K562 (cell line): ENCODE measurements at regions not wholly inside any gene's neighbourhood (a gene's known extent, or its start where the extent isn't known, plus 50 kb on each side); places are given as distances from the start of the nearest gene placed in this dataset.

Experiments used
- ATAC-seq: fragments of 200-7000 bp; cut with Tn5 transposase; 3 replicates; pipeline ENCODE4 v1.9.1; 2020; ENCODE audit warnings: moderate library complexity
- BruUV-seq: library from RNA; stranded (reverse); fragments of 400-500 nt; replicated peaks from 2 replicates; lab custom pipeline; 2021; lab: Mats Ljungman, UMichigan
- CTCF ChIA-PET: fragments of 300-600 bp; formaldehyde crosslinking; extraction: SDS; loops from one replicate; lab custom pipeline; 2021; ENCODE audit warnings: low intra/inter-chr PET ratio; lab: Yijun Ruan, JAX
- POLR2A ChIA-PET: fragments of 300-600, 350-650 bp; sonication (Branson Sonifier 250); formaldehyde crosslinking; extraction: SDS; loops from one replicate; lab custom pipeline; 2021; ENCODE audit warnings: antibody characterized with exemption, inconsistent platforms; lab: Yijun Ruan, JAX
- DNase-seq, 4 experiments: peaks; one replicate each; pipeline versions ENCODE4 v3.0.0 to v3.0.0-alpha.2; 2011 to 2018; ENCODE audit warnings: low spot score in 3 of 4, mixed read lengths in 3 of 4; ENCODE audit errors: extremely low read depth in 1 of 4
- FAIRE-seq: peaks from 2 replicates; lab custom pipeline; 2011; peaks lifted over from hg19 to GRCh38; lab: Jason Lieb, UNC
- H2AFZ ChIP-seq: 2 replicates; pipeline ENCODE4 v1.6.0; 2011; ENCODE audit warnings: low read depth, low read length, control low read depth, inconsistent platforms
- H3K27ac ChIP-seq: fragments of 200-600 bp; 3 replicates; pipeline ENCODE4 v1.8.0; 2011; ENCODE audit warnings: low read depth, mild to moderate bottlenecking, control low read depth, inconsistent platforms, low read length, moderate library complexity, mixed read lengths; ENCODE audit errors: extremely low read depth
- H3K27me3 ChIP-seq, 2 experiments: fragments of 300-600 bp in 1 of 2; 2 replicates in 1 of 2; 3 replicates in 1 of 2; pipeline versions ENCODE4 v1.6.0 to v1.8.0; 2011; ENCODE audit warnings: inconsistent platforms in 2 of 2, low read length in 2 of 2, mild to moderate bottlenecking in 1 of 2, mixed read lengths in 1 of 2, moderate library complexity in 1 of 2; ENCODE audit not compliant: control insufficient read depth in 2 of 2, insufficient read depth in 2 of 2
- H3K36me3 ChIP-seq: fragments of 300-600 bp; 3 replicates; pipeline ENCODE4 v1.8.0; 2011; ENCODE audit warnings: mild to moderate bottlenecking, low read length, inconsistent platforms; ENCODE audit not compliant: control insufficient read depth, insufficient read depth
- H3K4me1 ChIP-seq, 2 experiments: fragments of 200-600 bp in 1 of 2; replicated peaks in 1 of 2; 2 replicates in 1 of 2; 3 replicates in 1 of 2; pipeline versions ENCODE4 v1.5.1 to v1.8.0; 2011; ENCODE audit warnings: inconsistent platforms in 2 of 2, low read length in 2 of 2, mild to moderate bottlenecking in 1 of 2, mixed read lengths in 1 of 2, moderate library complexity in 1 of 2; ENCODE audit not compliant: control insufficient read depth in 2 of 2, insufficient read depth in 2 of 2
- H3K4me2 ChIP-seq: 2 replicates; pipeline ENCODE4 v1.6.1; 2011; ENCODE audit warnings: low read length, control low read depth, inconsistent platforms, mixed read lengths; ENCODE audit not compliant: insufficient read depth
- H3K4me3 ChIP-seq: fragments of 200-600 bp; sonication (generic), shearing (Covaris generic); 2 replicates; pipeline ENCODE4 v1.5.1; 2016; ENCODE audit warnings: control low read depth, inconsistent platforms
- H3K79me2 ChIP-seq: fragments of 200-600 bp; 3 replicates; pipeline ENCODE4 v1.8.0; 2011; ENCODE audit warnings: low read length, inconsistent platforms; ENCODE audit not compliant: control insufficient read depth, insufficient read depth
- H3K9ac ChIP-seq, 2 experiments: 2 replicates each; pipeline versions ENCODE4 v1.6.0 to v1.6.1; 2011; ENCODE audit warnings: low read depth in 2 of 2, low read length in 2 of 2, control low read depth in 1 of 2, inconsistent platforms in 1 of 2, mild to moderate bottlenecking in 1 of 2, mixed read lengths in 1 of 2; ENCODE audit not compliant: insufficient read depth in 1 of 2
- H3K9me1 ChIP-seq: one replicate; pipeline ENCODE4 v1.6.0; 2011; ENCODE audit warnings: inconsistent platforms, mild to moderate bottlenecking, low read length, moderate library complexity; ENCODE audit not compliant: control insufficient read depth, insufficient read depth
- H3K9me3 ChIP-seq: replicated peaks from 2 replicates; pipeline ENCODE4 v1.5.1; 2011; ENCODE audit warnings: low read depth, low read length, inconsistent platforms; ENCODE audit not compliant: control insufficient read depth, insufficient read depth
- H4K20me1 ChIP-seq: replicated peaks from 2 replicates; pipeline ENCODE4 v1.6.1; 2011; ENCODE audit warnings: low read length, inconsistent platforms, mixed read lengths; ENCODE audit not compliant: control insufficient read depth, insufficient read depth
- E2F3 ChIP-seq: fragments of 250-450 bp; sonication (Bioruptor Pico); IDR thresholded peaks from 2 replicates; pipeline ENCODE4 v1.4.0; 2020; ENCODE audit warnings: mild to moderate bottlenecking
- ETV1 ChIP-seq: fragments of 450-650 bp; conservative IDR thresholded peaks from 2 replicates; pipeline ENCODE4 v1.6.1; 2016; ENCODE audit warnings: missing genetic modification characterization, control low read depth, low read depth, missing compliant biosample characterization
- IFI16 ChIP-seq: fragments of 250-450 bp; sonication (Bioruptor Pico); IDR thresholded peaks from 2 replicates; pipeline ENCODE4 v2.1.2; 2022; ENCODE audit warnings: mild to moderate bottlenecking, inconsistent platforms
- KLF10 ChIP-seq: fragments of 250-450 bp; sonication (Bioruptor Pico); IDR thresholded peaks from 2 replicates; pipeline ENCODE4 v1.6.1; 2021; ENCODE audit warnings: matching md5 sums
- MTF1 ChIP-seq: fragments of 250-450 bp; sonication (Bioruptor Pico); IDR thresholded peaks from 2 replicates; pipeline ENCODE4 v1.9.0; 2021; ENCODE audit warnings: moderate library complexity, mild to moderate bottlenecking, inconsistent platforms, borderline replicate concordance
- PRMT5 ChIP-seq: sonication (generic); formaldehyde crosslinking; IDR thresholded peaks from 2 replicates; pipeline ENCODE4 v1.5.0; 2020; ENCODE audit warnings: missing genetic modification reagents
- SMAD3 ChIP-seq: fragments of 450-650 bp; formaldehyde crosslinking; conservative IDR thresholded peaks from 2 replicates; pipeline ENCODE4 v1.4.0; 2020; ENCODE audit warnings: mild to moderate bottlenecking
- TAF15 ChIP-seq: fragments of 200-400 bp; formaldehyde crosslinking; IDR thresholded peaks from 2 replicates; pipeline ENCODE4 v1.6.1; 2017; ENCODE audit warnings: mild to moderate bottlenecking, low read depth, low read length, moderate library complexity
- WGBS: fragments of 100-300 bp; shearing (Covaris generic); methylation state at CpG from one replicate; pipeline ENCODE4 v1.1.6; 2016; ENCODE audit warnings: low coverage, mixed read lengths; ENCODE audit not compliant: insufficient coverage; ENCODE audit errors: missing lambda C conversion rate; 5-methylcytosine and 5-hydroxymethylcytosine counted together
- in situ Hi-C: fragments of 300-500 bp; cut with MboI; formaldehyde crosslinking; loops from 4 replicates; pipeline ENCODE4 v1.15.0; 2018; ENCODE audit warnings: inconsistent platforms, mixed read lengths
- intact Hi-C: fragments of 100-400 bp; cut with micrococcal nuclease; formaldehyde crosslinking; loops from 2 replicates; pipeline ENCODE4 v1.14.2; 2022
- TF ChIP-seq, protein P1 (sequence below): fragments of 250-450 bp; sonication (Bioruptor Pico); IDR thresholded peaks from 2 replicates; pipeline ENCODE4 v1.8.0; 2021; ENCODE audit warnings: borderline replicate concordance, mild to moderate bottlenecking, moderate library complexity; ENCODE audit not compliant: poor library complexity, severe bottlenecking

DNA sequence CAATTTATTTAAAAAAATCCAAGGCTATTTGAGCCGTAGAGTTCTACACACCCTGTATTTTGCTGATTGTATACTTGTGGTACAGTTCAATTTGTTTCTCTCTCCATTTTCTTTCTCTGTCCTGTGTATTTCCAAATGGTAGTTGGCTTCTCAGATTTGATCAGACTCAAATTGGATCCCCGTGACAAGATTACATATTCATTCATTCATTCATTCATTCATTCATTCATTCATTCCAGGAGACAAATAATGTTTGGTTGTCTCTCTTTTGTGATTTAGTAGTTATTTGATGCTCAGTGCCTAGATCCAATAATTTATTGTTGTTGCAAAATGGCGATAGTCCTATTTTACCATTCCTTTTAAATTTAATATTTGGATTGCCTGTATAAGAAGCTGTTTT, 292.8 kb upstream of the RIOK2 start:
- DNase-seq (no peak), ATAC-seq (no peak), FAIRE-seq (no peak)
- TF ChIP-seq PRMT5: no peak
- TF ChIP-seq IFI16: no peak
- TF ChIP-seq TAF15: no peak
- H4K20me1 ChIP-seq: no peaks in the 10 kb centered on the region
- H2AFZ ChIP-seq: no peak overlapping the region
- no peak overlapping the region for H3K27ac ChIP-seq
- no peaks in the 10 kb centered on the region for H3K4me1 ChIP-seq
- no peaks in the 10 kb centered on the region for H3K9me3 ChIP-seq
- no peak overlapping the region for H3K9ac ChIP-seq
- no peaks in the 10 kb centered on the region for H3K27me3 ChIP-seq
- intact Hi-C loops: no loop called here
- in situ Hi-C loops: no loop called here
- WGBS: 2% methylated on average over 3 of the region's 3 CpGs
- no peaks in the 10 kb centered on the region for H3K36me3 ChIP-seq
- no peak overlapping the region for H3K4me3 ChIP-seq
- POLR2A ChIA-PET: no interaction called here
- no TSS peak for BruUV-seq
- H3K4me2 ChIP-seq: no peak overlapping the region
- no peaks in the 10 kb centered on the region for H3K9me1 ChIP-seq
- CTCF ChIA-PET: no interaction called here
- H3K79me2 ChIP-seq: no peaks in the 10 kb centered on the region

DNA sequence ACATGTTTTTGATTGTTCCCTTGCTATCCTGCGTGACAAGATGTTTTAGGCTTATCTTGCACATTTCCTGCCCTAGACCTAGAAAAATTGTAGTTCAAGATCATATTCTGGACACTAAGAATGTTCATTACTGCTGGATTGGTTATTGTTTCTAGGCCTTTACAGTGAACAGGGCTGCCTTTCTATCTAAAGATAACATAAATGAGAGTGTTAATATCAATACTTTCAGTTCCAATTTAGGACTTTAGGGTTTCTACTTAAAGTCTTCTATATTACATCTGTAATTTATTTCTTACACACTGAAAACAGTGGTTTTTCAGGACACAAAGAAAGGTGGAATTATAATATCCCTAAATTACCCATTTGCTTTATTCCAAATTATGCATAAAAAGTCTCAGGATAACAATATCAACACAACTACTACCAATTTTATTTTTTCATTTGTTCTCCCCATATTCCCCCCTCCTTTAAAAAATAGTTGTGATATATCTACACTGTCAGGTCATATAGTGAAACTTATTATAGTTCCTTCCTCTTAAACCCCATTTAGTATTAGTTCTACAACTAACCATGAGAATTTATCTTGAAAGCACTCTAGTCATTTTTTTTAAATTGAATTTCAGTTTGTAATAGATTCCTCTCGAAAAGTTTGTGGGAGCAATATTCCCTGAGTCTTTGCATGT, 293.9 kb upstream of the RIOK2 start:
- Histone ChIP-seq H3K4me1 (no peaks in the 10 kb centered on the region), H3K36me3 (no peaks in the 10 kb centered on the region), H3K9ac (no peak overlapping the region), H3K27me3 (no peaks in the 10 kb centered on the region), H3K9me3 (no peaks in the 10 kb centered on the region), H4K20me1 (no peaks in the 10 kb centered on the region), H3K27ac (no peak overlapping the region), H3K4me3 (no peak overlapping the region), H3K79me2 (no peaks in the 10 kb centered on the region), H2AFZ (no peak overlapping the region), H3K9me1 (no peaks in the 10 kb centered on the region), H3K4me2 (no peak overlapping the region)
- ATAC-seq (no peak), DNase-seq (no peak), FAIRE-seq (no peak)
- ChIA-PET POLR2A (no interaction called here), CTCF (no interaction called here)
- in situ Hi-C loops (no loop called here), intact Hi-C loops (no loop called here)
- BruUV-seq: no TSS peak
- WGBS: 0% methylated on average over 2 of the region's 2 CpGs
- TF ChIP-seq MTF1 (no peak), ETV1 (no peak), E2F3 (CRISPR knock-in tag) (no peak), KLF10 (CRISPR knock-in tag) (no peak), SMAD3 (CRISPR knock-in tag) (no peak)
- TF ChIP-seq, protein P1, sequence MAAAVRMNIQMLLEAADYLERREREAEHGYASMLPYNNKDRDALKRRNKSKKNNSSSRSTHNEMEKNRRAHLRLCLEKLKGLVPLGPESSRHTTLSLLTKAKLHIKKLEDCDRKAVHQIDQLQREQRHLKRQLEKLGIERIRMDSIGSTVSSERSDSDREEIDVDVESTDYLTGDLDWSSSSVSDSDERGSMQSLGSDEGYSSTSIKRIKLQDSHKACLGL (CRISPR knock-in tag): no peak
